ENCODE measurements at regions not wholly inside any gene's neighbourhood (a gene's known extent, or its start where the extent isn't known, plus 50 kb on each side); places are given as distances from the start of the nearest gene placed in this dataset.

DNA sequence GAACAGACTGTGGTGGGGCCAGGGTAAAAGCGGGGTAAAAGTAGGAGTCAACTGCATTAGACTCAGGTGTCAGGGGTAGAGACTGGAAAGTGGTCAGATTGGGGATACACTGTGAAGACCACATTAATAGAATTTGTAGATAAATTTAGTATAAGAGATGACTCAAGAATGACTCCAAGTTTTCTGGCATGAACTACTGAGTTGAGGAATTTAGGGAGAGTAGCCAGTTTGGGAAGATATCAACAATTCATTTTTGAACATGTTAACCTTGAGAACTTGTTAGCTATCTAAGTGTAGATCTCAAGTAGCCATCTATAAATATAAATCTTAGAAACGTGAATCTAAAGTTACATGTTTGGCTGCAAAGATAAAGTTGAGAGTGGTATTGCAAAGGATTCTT is 206.9 kb upstream of the HCCS start:
- DNase-seq: no peak

- no peak for DNase-seq
Observed at GRCh38 chrX:10906866-10907265, 204.3 kb upstream of the HCCS start.

DNA sequence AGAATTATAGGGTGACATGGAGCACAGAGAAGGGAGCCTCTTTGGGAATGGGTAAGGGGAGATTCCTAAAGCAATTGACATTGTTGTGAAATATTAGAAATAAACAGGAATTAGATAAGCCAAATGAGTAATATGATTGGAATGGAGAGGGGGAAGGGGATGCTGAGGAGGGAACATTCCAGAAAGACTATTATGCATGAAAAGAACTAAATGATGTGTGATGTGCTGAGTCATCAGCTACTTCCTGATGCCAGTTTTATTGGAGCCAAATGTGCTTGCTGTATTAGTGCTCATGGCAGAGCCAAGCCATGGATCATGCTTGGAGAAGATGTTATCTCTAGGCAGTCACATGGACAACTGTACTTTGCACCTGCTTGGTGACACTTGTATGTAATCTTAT is 189.0 kb upstream of the HCCS start:
- no peak for DNase-seq

DNA sequence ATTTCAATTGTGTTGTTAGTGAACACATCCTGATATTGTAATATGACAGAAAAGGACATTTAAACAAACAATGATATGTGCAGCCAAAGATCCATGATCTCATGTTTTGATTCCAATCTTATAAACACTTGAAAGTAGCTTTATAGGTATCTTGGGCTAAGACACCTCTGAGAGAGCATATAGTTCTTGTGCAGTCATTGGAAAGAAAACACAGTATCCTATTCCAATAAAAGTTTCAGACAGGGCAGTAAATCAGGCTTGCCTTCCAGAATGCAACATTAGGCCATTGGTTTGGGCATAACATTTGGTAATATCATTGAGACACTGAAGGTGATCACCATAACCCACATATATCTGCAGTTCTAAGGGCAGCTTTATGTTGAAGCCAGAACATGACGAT is 188.3 kb upstream of the HCCS start:
- no peak for DNase-seq

GRCh38 chrX:10923466-10923865 is 187.7 kb upstream of the HCCS start:
- DNase-seq: no peak

DNA sequence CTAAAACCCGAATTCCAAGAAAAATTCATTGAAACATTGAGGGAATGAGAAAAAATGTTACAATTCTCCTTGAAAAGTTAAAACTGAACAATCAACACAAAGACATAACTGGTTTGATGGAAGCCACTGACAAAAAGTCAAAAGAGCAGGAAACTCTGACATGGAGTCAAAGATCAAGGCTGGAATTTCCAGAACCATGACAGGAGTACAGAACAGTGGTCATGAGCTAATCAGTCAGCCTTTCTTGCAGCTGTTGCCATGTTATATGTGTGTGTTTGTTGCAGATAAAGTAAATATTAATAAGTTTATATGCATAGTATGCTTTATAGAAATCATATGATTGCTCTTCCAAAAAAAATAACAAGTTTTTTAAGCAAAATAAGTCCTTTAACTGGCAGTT is 184.7 kb upstream of the HCCS start:
- DNase-seq: no peak

- DNase-seq: no peak
Observed at GRCh38 chrX:10926891-10927290, 184.2 kb upstream of the HCCS start.

GRCh38 chrX:10929747-10930146 is 181.4 kb upstream of the HCCS start:
- no peak for DNase-seq

DNA sequence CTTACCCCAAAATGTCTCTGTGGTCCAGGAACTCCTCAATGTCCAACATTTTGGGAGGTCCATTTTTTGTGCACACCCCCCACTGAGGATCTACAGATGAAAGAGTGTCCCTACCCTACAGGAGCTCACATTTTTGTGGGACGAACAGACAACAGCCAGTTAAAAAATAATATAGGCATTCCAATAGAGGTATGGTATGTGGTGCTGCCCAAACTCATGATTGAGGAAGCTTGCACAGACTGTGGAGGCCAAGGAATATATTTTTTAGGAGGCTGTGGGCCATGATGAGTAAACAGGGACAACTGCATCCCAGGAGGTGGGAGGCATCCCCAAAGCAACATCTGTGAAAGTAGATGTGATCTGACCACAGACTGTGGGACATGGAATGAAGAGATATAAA is 181.0 kb upstream of the HCCS start:
- no peak for DNase-seq

DNA sequence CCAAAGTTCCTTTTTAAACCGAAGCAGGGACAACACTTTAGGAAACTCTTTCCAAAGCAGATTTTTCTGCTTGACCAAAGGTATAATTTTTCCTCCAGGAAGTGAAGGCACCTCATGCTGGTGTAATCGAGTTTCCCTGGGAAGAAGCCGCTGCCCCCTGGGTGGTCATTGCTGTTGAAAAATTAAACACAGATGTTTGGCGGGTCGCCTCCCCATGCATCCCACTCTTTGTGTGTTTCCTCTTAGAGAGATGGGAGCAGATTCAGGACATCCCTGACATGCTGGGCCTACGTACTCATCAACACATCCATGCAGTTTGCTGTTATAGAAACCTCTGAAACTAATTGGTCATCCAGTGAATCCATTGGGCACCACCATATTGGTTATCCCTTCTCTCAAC is 179.2 kb upstream of the HCCS start:
- DNase-seq: no peak

DNA sequence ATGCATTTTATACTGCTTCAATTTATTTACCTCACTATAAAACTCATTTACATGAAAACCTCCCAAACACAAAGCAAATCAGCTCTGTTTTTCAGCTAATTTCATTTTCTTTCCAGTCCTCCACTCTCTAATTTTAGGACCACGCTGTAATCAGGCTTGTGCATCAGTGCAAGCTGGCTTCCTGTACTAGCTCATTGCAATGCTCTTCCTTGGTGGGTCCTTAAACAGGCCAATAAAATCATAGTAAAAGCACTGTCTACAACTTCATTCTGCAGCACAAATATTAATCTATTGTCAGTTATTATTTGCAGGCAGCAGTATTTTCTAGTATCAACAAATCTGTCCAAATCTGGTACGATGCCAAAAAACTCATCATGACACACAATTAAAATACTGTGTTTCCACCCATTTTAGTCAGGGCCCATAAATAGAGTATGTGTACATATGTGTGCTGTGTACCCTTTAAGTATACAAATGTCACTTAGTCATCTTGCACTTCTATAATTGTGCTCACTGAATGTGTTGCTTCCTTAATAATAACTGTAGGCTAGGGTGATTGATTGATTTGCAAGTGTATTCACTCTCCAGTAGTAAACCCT is 178.2 kb upstream of the HCCS start:
- no peak for DNase-seq

DNA sequence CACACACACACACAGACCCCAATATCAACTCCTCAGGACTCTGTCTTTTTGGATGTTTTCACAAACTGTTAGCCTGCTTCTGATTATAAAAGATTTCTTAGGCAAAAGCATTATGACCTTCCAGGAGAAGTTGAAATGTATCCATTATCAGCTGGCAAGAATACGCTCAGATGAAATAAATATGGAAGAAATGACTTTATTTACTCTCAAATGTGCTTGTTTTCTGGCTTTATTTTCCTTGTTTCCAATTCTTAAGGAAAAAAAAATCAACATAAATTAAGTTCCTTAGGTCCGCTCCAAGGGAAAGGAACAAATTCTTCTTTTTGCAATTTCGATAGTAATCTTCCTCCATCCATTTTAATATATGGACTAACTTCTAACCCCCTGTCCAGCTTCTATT is 175.6 kb upstream of the HCCS start:
- no peak for DNase-seq

DNA sequence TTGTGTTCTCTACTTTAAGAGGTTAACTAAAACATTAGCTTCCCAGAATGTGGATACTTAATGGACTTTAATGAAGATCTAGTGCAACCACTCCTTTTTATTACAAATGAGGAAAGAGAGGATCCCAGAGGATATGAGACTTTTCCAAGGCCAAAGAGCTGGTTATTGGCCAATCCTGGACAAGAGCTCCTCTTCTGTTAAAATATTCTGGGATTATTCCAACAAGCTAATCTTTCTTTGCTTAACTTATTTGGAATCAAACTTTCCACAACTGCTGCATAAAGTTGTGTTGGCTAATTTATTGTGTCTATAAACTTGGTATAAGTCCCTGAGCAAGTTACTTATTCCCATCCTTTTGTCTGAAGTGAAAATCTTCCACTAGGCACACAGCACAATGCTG is 174.2 kb upstream of the HCCS start:
- DNase-seq: no peak

- no peak for DNase-seq
Observed at GRCh38 chrX:10938365-10938923, 172.7 kb upstream of the HCCS start.

DNA sequence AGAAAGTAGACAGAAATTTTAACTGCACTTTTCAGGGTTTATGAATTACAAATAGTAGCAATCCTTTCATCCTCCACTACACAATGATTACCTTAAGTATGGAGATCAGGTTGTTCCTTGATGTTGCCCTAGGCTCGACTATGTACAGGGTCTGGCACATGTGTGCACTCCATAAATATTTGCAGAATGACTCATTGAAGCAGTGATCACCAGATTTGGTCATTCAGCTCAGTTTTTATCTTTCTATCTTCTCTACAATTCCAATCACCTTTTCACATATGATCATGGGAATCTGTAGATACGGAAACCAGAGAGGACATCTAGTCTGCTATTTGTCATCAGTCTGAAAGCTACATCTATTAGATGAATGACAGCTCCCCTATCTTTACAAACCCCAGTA is 171.7 kb upstream of the HCCS start:
- DNase-seq: no peak

DNA sequence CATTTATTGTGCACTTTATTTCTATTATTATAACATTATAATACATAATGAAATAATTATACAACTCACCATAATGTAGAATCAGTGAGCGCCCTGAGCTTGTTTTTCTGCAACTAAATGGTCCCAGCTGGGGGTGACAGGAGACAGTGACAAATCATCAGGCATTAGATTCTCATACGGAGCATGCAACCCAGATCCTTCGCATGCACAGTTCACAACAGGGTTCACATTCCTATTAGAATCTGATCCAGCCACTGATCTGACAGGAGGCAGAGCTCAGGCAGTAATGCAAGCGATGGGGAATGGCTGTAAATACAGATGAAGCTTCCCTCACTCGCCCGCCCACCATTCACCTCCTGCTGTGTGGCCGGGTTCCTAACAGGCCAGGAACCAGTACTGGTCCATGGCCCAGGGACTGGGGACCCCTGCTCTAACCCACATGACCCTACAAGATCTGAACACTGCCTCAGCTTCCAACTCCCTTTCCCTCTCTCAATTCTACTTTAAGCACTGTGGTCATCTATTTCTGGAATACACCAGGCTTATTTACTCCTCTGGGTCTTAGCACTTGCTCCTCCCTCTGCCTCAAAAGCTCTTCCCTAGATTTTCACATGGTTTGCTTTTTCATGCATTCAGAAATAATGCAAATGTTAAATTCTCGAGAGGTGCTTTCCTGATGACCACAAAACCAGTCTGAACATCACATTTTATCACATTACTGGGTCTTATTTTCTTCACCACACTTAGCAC is 166.8 kb upstream of the HCCS start:
- DNase-seq: no peak

- no peak for DNase-seq
Observed at GRCh38 chrX:10945498-10945897, 165.6 kb upstream of the HCCS start.

DNA sequence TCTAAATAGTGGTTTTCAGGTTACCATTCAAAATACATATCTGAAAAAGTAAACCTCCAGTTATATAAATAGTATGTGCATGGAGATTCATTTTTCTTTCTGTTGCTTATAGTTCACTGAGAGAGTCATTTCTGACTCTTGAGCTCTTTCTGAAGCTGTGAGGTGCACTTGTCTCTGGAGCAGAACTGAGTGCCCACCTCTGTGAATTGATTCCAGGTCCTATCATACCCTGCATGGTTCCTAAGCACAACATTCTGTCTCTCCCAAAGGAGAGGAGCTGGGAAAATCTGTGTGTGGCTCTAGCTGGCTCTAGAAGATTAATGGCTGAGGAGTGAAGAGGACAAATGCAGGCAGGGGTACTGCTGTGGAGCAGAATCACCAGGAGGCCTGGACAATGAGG is 161.6 kb upstream of the HCCS start:
- no peak for DNase-seq

DNA sequence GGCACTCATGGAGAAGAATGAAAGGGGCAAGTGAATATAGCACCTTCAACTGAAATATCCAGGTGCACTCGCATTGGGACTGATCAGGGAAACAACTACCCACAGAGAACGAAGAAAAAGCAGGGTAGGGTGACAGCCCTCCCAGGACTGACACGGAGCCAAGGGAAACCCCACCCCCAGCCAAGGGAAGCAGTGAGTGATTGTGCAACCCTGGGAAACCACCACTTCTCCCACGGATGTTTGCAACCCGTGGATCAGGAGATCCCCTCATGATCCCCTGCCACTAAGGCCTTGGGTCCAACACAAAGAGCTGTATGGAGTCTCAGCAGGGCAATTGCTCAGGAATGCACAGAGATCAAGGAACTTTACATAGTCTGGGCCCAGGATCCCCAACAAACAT is 158.5 kb upstream of the HCCS start:
- DNase-seq: no peak

- DNase-seq: no peak
Observed at GRCh38 chrX:10965174-10965798, 145.8 kb upstream of the HCCS start.

GRCh38 chrX:10966057-10966456 is 145.1 kb upstream of the HCCS start:
- DNase-seq: no peak

DNA sequence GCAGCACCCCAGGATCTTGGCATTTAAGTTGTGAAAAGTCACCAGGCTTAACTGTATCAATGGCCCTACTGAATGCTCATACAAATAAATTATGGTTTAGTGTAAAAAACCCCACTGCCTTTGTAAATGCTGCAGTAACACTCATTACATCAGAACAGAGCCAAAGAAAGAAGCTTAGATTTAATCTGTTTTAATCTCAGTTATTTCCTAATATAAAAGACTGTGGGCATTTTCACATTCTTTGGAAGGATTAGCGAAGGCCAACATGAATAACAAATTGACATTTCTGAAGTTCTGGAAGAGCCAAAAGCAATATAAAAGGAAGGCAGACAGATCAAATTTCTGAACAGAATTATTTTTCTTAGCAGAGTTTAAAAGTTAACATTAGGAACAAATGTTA is 140.0 kb upstream of the HCCS start:
- DNase-seq: no peak

GRCh38 chrX:10971759-10972158 is 139.4 kb upstream of the HCCS start:
- no peak for DNase-seq

DNA sequence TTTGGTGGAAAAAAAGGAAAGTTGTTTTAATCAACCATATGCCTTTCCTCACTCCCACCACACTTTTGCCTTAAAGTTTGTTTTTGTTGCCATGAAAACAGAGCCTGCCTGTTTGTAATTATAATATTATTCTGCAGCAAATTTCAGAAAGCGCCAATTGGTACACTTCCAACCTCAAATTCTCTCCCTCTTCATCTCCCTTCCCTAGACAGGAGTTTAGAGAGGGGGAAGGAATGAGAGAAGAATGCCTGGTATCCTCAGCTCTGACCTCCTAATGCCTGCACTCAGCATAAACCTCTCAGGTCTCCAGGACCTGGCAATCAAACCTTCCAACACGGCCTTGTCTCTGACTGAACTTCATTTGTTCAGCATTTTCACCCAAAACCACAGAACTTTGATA is 138.4 kb upstream of the HCCS start:
- no peak for DNase-seq

Measured in activated naive CD4-positive, alpha-beta T cell treated with anti-CD3 and anti-CD28 coated beads, Interleukin-2, amount 50 U/mL, for 16 hours (primary cell).